ENCODE measurements at regions not wholly inside any gene's neighbourhood (a gene's known extent, or its start where the extent isn't known, plus 50 kb on each side); places are given as distances from the start of the nearest gene placed in this dataset.

DNA sequence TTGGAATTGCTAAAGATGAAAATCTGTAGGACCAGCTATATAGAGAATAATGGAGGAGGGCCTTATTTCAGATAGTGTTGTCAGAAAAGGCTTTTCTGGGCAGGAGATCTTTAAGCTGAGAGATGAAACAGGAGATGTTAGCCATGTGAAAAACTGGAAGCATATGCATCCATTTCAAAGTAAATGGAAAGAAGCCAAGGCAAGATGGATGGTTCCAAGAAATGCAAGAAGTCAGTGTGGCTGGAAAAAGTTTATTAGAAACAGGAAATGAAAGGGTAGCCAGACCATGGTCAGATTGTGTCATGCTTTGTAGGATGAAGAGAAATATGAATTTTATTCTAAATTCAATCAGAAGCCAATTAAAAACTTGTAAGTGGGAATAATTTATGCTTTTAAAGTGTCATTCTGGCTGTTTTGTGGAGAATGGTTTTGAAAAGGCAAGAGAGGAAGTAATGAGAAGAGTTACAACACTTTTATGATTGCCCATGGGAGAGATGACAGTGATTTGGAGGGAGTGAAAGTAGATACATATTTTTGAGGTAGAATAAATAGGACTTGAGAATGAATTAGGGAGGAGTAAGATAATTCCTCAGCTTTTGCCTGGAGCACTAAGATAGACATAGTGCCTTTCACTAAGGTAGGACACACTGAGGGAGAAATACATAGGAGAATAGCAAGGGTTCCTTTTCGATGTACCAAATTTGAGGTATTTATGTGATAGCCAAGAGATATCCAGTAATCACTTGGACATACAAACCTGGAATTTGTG is 620.1 kb downstream of the HTR1B start:
- Mint-ChIP-seq H3K27ac (ENCODE audit: unreplicated experiment) (no peak overlapping the region), H3K36me3 (ENCODE audit: insufficient read depth, unreplicated experiment) (no peaks in the 10 kb centered on the region), H3K4me3 (ENCODE audit: unreplicated experiment) (no peak overlapping the region), H3K9me3 (ENCODE audit: unreplicated experiment) (peaks cover 8% of the 10 kb centered on the region), H3K27me3 (ENCODE audit: insufficient read depth, unreplicated experiment) (no peaks in the 10 kb centered on the region), H3K4me1 (ENCODE audit: low read depth, unreplicated experiment) (no peaks in the 10 kb centered on the region)
- DNase-seq, result no peak
- Histone ChIP-seq H3K36me3 (ENCODE audit: control insufficient read depth, insufficient read depth, low read length) (no peaks in the 10 kb centered on the region), H3K9me3 (no peaks in the 10 kb centered on the region), H3K4me1 (no peaks in the 10 kb centered on the region), H3K27me3 (replicated peaks; ENCODE audit: control insufficient read depth, insufficient read depth, low read length) (no peaks in the 10 kb centered on the region), H3K4me3 (ENCODE audit: low read depth, low read length) (no peak overlapping the region)
- ChIA-PET CTCF (no interaction called here), POLR2A (no interaction called here)
- TF ChIP-seq, protein P1, sequence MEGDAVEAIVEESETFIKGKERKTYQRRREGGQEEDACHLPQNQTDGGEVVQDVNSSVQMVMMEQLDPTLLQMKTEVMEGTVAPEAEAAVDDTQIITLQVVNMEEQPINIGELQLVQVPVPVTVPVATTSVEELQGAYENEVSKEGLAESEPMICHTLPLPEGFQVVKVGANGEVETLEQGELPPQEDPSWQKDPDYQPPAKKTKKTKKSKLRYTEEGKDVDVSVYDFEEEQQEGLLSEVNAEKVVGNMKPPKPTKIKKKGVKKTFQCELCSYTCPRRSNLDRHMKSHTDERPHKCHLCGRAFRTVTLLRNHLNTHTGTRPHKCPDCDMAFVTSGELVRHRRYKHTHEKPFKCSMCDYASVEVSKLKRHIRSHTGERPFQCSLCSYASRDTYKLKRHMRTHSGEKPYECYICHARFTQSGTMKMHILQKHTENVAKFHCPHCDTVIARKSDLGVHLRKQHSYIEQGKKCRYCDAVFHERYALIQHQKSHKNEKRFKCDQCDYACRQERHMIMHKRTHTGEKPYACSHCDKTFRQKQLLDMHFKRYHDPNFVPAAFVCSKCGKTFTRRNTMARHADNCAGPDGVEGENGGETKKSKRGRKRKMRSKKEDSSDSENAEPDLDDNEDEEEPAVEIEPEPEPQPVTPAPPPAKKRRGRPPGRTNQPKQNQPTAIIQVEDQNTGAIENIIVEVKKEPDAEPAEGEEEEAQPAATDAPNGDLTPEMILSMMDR (IDR thresholded peaks at IDR 0.05; ENCODE audit: insufficient read depth in 1 of 2, low read depth in 1 of 2, low read length in 1 of 2, severe bottlenecking in 1 of 2, unreplicated experiment in 1 of 2), result no peak
- intact Hi-C loops (cut with micrococcal nuclease; ENCODE audit: unreplicated experiment), result no loop called here
- BruUV-seq (replicated peaks), result no TSS peak

DNA sequence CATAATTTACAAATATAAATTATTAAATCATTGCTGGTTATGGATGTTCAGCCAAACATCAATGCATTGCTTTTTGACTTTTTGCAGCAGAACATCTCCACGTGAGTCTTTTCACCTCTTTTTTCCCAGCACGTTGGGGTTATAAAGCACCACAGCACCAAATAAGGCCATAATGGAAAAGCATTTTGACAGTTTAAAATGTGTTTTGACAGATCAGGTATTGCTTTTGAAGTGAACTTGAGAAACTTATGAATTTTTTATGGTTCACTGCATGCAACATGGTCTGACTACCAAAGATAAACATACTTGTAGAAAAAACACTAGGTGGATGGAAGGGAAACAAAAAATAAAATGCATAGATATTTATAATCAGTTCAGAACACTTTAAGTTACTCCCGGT is 622.4 kb downstream of the HTR1B start:
- ChIA-PET CTCF (no interaction called here), POLR2A (no interaction called here)
- Mint-ChIP-seq H3K27ac (ENCODE audit: unreplicated experiment) (no peak overlapping the region), H3K4me3 (ENCODE audit: unreplicated experiment) (no peak overlapping the region), H3K27me3 (ENCODE audit: insufficient read depth, unreplicated experiment) (no peaks in the 10 kb centered on the region), H3K36me3 (ENCODE audit: insufficient read depth, unreplicated experiment) (no peaks in the 10 kb centered on the region), H3K9me3 (ENCODE audit: unreplicated experiment) (peaks cover 8% of the 10 kb centered on the region), H3K4me1 (ENCODE audit: low read depth, unreplicated experiment) (no peaks in the 10 kb centered on the region)
- no peaks in the 10 kb centered on the region for H3K27me3 ChIP-seq (replicated peaks; ENCODE audit: control insufficient read depth, insufficient read depth, low read length)
- no peaks in the 10 kb centered on the region for H3K9me3 ChIP-seq
- H3K4me3 ChIP-seq (ENCODE audit: low read depth, low read length), result no peak overlapping the region
- H3K4me1 ChIP-seq, result no peaks in the 10 kb centered on the region
- H3K36me3 ChIP-seq (ENCODE audit: control insufficient read depth, insufficient read depth, low read length), result no peaks in the 10 kb centered on the region
- no peak for DNase-seq
- intact Hi-C loops (cut with micrococcal nuclease; ENCODE audit: unreplicated experiment), result no loop called here
- TF ChIP-seq, protein P1 (IDR thresholded peaks at IDR 0.05; ENCODE audit: insufficient read depth in 1 of 2, low read depth in 1 of 2, low read length in 1 of 2, severe bottlenecking in 1 of 2, unreplicated experiment in 1 of 2), result no peak
- BruUV-seq (replicated peaks), result no TSS peak

DNA sequence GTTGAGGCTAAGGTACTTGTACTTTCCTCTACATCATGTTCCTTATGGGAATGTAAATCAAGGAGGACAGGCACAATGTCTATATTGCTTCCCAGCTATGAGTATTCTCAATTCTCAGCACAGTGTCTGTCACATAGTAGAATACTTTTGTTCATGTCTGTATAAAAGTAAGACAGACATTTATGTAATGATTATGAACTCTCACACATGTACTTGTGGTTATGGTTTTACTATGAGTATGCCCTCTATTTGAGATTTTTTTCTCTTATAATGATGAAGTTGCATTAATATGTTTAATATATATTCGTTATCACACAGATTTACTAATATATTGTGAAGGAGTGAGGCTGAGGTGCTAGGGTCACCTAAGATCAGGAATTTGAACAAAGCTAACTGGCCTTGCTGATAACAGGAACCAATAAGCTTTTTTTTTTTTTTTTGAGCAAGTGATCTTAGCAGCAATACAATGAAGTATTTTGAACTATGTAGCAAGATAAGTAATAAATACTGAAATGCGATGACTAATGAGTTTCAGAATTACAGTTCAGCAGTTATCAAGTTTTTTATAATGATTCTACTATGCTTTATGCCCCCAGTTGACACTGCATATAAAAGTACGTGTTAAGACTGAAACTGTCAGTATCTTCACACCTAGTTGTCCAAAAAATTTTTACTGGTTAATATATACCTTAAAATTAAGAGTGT is 623.1 kb downstream of the HTR1B start:
- Mint-ChIP-seq H3K9me3 (ENCODE audit: unreplicated experiment) (peaks cover 8% of the 10 kb centered on the region), H3K36me3 (ENCODE audit: insufficient read depth, unreplicated experiment) (no peaks in the 10 kb centered on the region), H3K4me1 (ENCODE audit: low read depth, unreplicated experiment) (no peaks in the 10 kb centered on the region), H3K27ac (ENCODE audit: unreplicated experiment) (no peak overlapping the region), H3K4me3 (ENCODE audit: unreplicated experiment) (no peak overlapping the region), H3K27me3 (ENCODE audit: insufficient read depth, unreplicated experiment) (no peaks in the 10 kb centered on the region)
- intact Hi-C loops (cut with micrococcal nuclease; ENCODE audit: unreplicated experiment), result no loop called here
- no peaks in the 10 kb centered on the region for H3K36me3 ChIP-seq (ENCODE audit: control insufficient read depth, insufficient read depth, low read length)
- ChIA-PET POLR2A (no interaction called here), CTCF (no interaction called here)
- TF ChIP-seq, protein P1 (IDR thresholded peaks at IDR 0.05; ENCODE audit: insufficient read depth in 1 of 2, low read depth in 1 of 2, low read length in 1 of 2, severe bottlenecking in 1 of 2, unreplicated experiment in 1 of 2), result no peak
- H3K4me1 ChIP-seq, result no peaks in the 10 kb centered on the region
- H3K27me3 ChIP-seq (replicated peaks; ENCODE audit: control insufficient read depth, insufficient read depth, low read length), result no peaks in the 10 kb centered on the region
- H3K4me3 ChIP-seq (ENCODE audit: low read depth, low read length), result no peak overlapping the region
- H3K9me3 ChIP-seq, result no peaks in the 10 kb centered on the region
- no TSS peak for BruUV-seq (replicated peaks)
- DNase-seq, result no peak
